Hepatocyte (in vitro differentiated cells): ENCODE measurements at regions not wholly inside any gene's neighbourhood (a gene's known extent, or its start where the extent isn't known, plus 50 kb on each side); places are given as distances from the start of the nearest gene placed in this dataset.

ENCODE experiments used
- DNase-seq: peaks from one replicate; pipeline ENCODE4 v3.0.0-alpha.2; 2016; ENCODE audit warnings: low spot score
- H2AFZ ChIP-seq: fragments of 200-600 bp; sonication (generic); 2 replicates; pipeline ENCODE4 v1.6.0; 2016; ENCODE audit warnings: antibody characterized with exemption, mild to moderate bottlenecking
- H3K27ac ChIP-seq: fragments of 200-600 bp; sonication (generic); 2 replicates; pipeline ENCODE4 v1.5.1; 2016; ENCODE audit warnings: mild to moderate bottlenecking
- H3K27me3 ChIP-seq: fragments of 200-600 bp; sonication (generic); 2 replicates; pipeline ENCODE4 v1.6.1; 2016
- H3K36me3 ChIP-seq: fragments of 200-600 bp; sonication (generic); replicated peaks from 2 replicates; pipeline ENCODE4 v1.5.1; 2016; ENCODE audit warnings: low read depth; ENCODE audit not compliant: insufficient read depth
- H3K4me1 ChIP-seq: fragments of 200-600 bp; sonication (generic); 2 replicates; pipeline ENCODE4 v1.5.1; 2016; ENCODE audit warnings: mild to moderate bottlenecking, moderate library complexity; ENCODE audit not compliant: insufficient read depth
- H3K4me2 ChIP-seq: fragments of 200-600 bp; sonication (generic); 2 replicates; pipeline ENCODE4 v1.6.0; 2016
- H3K4me3 ChIP-seq: fragments of 200-600 bp; sonication (generic); 2 replicates; pipeline ENCODE4 v1.5.1; 2016; ENCODE audit warnings: mild to moderate bottlenecking
- H3K79me2 ChIP-seq: fragments of 200-600 bp; sonication (generic); 2 replicates; pipeline ENCODE4 v1.6.0; 2017; ENCODE audit warnings: mild to moderate bottlenecking
- H3K9me2 ChIP-seq: fragments of 200-600 bp; sonication (generic); replicated peaks from 2 replicates; pipeline ENCODE4 v1.6.0; 2017; ENCODE audit warnings: mild to moderate bottlenecking; ENCODE audit not compliant: insufficient read depth
- H3K9me3 ChIP-seq: fragments of 200-600 bp; sonication (generic); 2 replicates; pipeline ENCODE4 v1.5.1; 2016; ENCODE audit warnings: low read depth, mild to moderate bottlenecking
- H4K20me1 ChIP-seq: fragments of 200-600 bp; sonication (generic); 2 replicates; pipeline ENCODE4 v1.6.0; 2016; ENCODE audit warnings: mild to moderate bottlenecking; ENCODE audit not compliant: insufficient read depth, poor library complexity, severe bottlenecking
- CTCF ChIP-seq: fragments of 200-600 bp; sonication (generic); IDR thresholded peaks from 2 replicates; pipeline ENCODE4 v1.5.1; 2016; ENCODE audit warnings: antibody characterized with exemption, mild to moderate bottlenecking; ENCODE audit not compliant: poor library complexity
- EZH2 ChIP-seq: fragments of 200-600 bp; sonication (generic); IDR thresholded peaks from 2 replicates; pipeline ENCODE4 v1.6.1; 2016; ENCODE audit warnings: antibody characterized with exemption, mild to moderate bottlenecking, borderline replicate concordance
- EZH2phosphoT487 ChIP-seq: fragments of 200-600 bp; sonication (generic); IDR thresholded peaks from one replicate; pipeline ENCODE4 v1.6.1; 2018; ENCODE audit warnings: antibody characterized with exemption, mild to moderate bottlenecking, low read depth, moderate library complexity; ENCODE audit not compliant: unreplicated experiment, severe bottlenecking
- WGBS: methylation state at CpG from one replicate; pipeline ENCODE4 v1.1.6; 2016; ENCODE audit warnings: low lambda C conversion rate; ENCODE audit errors: missing lambda C conversion rate; 5-methylcytosine and 5-hydroxymethylcytosine counted together

DNA sequence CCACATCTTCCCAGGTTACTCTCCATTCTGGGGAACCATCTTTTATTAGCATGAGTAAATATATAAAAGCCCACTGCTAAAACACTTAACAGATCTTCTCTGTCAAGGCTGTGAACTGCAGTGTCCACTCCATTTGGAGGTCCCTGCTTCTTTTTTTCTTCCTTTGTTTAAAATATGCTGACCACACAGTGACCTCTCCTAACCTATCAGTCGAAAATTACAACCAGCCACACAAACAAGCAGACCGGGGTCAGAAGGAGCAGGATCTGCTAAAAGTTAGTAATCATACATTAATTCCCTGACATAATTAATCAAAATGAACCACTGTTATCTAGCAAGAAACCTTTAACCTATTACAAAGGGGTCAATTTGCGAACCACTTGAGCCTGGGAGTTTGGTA is 427.9 kb upstream of the NR2F2 start:
- Histone ChIP-seq H3K36me3 (no peaks in the 10 kb centered on the region), H3K27ac (no peak overlapping the region), H2AFZ (no peak overlapping the region), H3K9me2 (no peaks in the 10 kb centered on the region), H3K4me1 (no peaks in the 10 kb centered on the region), H3K9me3 (no peaks in the 10 kb centered on the region), H3K27me3 (no peaks in the 10 kb centered on the region), H4K20me1 (no peaks in the 10 kb centered on the region), H3K79me2 (no peaks in the 10 kb centered on the region), H3K4me3 (no peak overlapping the region), H3K4me2 (no peak overlapping the region)
- no peak for DNase-seq
- 54% methylated on average over 3 of the region's 3 CpGs for WGBS
- TF ChIP-seq EZH2 (no peak), EZH2phosphoT487 (no peak), CTCF (no peak)

DNA sequence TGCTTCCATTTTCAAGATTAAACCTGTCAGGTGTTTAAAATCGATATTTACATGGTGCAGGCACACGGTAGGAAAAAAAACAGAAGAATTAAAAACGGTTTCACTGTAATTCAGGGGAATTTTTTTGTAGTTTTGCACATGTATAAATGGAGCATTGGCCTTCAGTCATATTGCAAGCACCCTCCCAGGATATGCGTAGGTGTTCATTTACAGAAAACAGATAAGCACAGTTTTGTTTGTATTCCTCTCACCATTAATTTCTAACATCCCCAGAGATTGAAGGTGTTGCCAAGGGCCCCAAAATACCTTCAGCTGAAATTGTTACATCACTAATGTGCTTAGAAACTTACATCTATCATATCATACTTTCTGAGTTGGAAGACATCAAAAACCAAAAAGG is 427.1 kb upstream of the NR2F2 start:
- TF ChIP-seq CTCF (no peak), EZH2 (no peak), EZH2phosphoT487 (no peak)
- Histone ChIP-seq H3K36me3 (no peaks in the 10 kb centered on the region), H4K20me1 (no peaks in the 10 kb centered on the region), H3K4me1 (no peaks in the 10 kb centered on the region), H3K9me2 (no peaks in the 10 kb centered on the region), H3K4me3 (no peak overlapping the region), H3K27ac (no peak overlapping the region), H3K79me2 (no peaks in the 10 kb centered on the region), H2AFZ (no peak overlapping the region), H3K9me3 (no peaks in the 10 kb centered on the region), H3K27me3 (no peaks in the 10 kb centered on the region), H3K4me2 (no peak overlapping the region)
- WGBS = 79% methylated on average over 4 of the region's 4 CpGs
- no peak for DNase-seq

DNA sequence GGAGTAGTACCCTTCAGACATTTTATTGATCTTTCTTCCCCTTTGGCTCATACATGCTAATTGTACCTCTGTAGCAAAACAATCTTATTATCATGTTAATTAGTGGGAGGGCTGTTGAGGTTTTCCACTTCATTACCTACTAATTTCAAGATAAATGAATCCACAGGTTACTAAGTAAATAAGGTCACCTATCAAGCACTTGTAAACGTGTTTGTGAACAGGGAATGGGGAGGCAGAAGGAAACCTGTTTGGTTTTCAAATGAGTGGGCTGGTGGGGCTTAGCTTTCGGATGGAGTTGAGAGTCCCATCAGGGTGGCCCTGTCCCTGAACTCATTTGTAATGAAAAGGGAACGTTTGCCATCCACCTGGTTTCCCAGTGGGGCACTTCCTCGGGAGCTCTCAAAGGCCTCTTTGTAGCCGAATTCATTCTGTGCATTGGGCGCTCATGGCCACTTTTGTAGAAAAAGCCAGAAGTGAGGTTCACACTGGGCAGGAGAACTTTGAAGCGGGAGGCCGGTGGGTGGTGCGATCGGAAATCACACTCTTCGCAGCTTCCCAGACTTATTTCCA is 419.8 kb upstream of the NR2F2 start:
- Histone ChIP-seq H2AFZ (no peak overlapping the region), H3K4me2 (no peak overlapping the region), H3K9me3 (no peaks in the 10 kb centered on the region), H4K20me1 (no peaks in the 10 kb centered on the region), H3K4me3 (no peak overlapping the region), H3K9me2 (no peaks in the 10 kb centered on the region), H3K36me3 (no peaks in the 10 kb centered on the region), H3K27ac (no peak overlapping the region), H3K79me2 (no peaks in the 10 kb centered on the region), H3K27me3 (no peaks in the 10 kb centered on the region), H3K4me1 (no peaks in the 10 kb centered on the region)
- no peak for TF ChIP-seq CTCF
- 69% methylated on average over 11 of the region's 11 CpGs for WGBS
- DNase-seq = no peak
